Neural progenitor cell (in vitro differentiated cells): ENCODE measurements at regions not wholly inside any gene's neighbourhood (a gene's known extent, or its start where the extent isn't known, plus 50 kb on each side); places are given as distances from the start of the nearest gene placed in this dataset.

Source experiments
- EZH2phosphoT487 ChIP-seq: fragments of 200-600 bp; sonication (generic); IDR thresholded peaks from 2 replicates; pipeline ENCODE4 v1.6.1; 2017; ENCODE audit warnings: antibody characterized with exemption
- TF ChIP-seq, protein P1 (sequence below): fragments of 200-600 bp; sonication (generic); IDR thresholded peaks from 2 replicates; pipeline ENCODE4 v1.5.1; 2017; ENCODE audit warnings: antibody characterized with exemption, mild to moderate bottlenecking

DNA sequence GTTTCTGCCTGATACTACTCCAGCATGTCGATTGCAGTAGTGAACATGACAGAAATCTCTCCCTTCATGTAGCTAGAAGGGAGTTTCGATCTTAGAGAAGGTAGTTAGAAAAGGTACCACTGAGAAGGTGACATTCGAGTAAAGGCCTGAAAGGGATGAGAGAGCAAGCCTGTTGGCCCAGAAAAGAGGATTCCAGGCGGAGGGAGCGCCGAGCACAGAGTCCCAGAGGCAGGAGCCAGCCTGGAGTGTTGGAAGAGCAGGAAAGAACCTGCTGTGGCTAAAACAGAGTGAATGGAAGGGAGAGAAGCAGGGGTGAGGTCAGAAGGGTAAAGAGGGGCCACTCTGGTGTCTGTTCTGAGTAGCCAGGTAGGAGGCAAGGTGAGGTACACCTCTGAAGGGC lies 52.5 kb downstream of the GARRE1 start:
- TF ChIP-seq, protein P1, sequence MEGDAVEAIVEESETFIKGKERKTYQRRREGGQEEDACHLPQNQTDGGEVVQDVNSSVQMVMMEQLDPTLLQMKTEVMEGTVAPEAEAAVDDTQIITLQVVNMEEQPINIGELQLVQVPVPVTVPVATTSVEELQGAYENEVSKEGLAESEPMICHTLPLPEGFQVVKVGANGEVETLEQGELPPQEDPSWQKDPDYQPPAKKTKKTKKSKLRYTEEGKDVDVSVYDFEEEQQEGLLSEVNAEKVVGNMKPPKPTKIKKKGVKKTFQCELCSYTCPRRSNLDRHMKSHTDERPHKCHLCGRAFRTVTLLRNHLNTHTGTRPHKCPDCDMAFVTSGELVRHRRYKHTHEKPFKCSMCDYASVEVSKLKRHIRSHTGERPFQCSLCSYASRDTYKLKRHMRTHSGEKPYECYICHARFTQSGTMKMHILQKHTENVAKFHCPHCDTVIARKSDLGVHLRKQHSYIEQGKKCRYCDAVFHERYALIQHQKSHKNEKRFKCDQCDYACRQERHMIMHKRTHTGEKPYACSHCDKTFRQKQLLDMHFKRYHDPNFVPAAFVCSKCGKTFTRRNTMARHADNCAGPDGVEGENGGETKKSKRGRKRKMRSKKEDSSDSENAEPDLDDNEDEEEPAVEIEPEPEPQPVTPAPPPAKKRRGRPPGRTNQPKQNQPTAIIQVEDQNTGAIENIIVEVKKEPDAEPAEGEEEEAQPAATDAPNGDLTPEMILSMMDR, result no peak
- no peak for TF ChIP-seq EZH2phosphoT487
